NCI-H1694 treated with DMSO at 0.1 percent for 48 hours (cell line): ENCODE measurements at regions not wholly inside any gene's neighbourhood (a gene's known extent, or its start where the extent isn't known, plus 50 kb on each side); places are given as distances from the start of the nearest gene placed in this dataset.
A peak's percentile ranks its signal among the peaks of the same experiment; 100 is the strongest.

ENCODE experiments used
- DNase-seq: peaks from one replicate; lab custom pipeline; 2025; lab: John Stamatoyannopoulos, UW

DNA sequence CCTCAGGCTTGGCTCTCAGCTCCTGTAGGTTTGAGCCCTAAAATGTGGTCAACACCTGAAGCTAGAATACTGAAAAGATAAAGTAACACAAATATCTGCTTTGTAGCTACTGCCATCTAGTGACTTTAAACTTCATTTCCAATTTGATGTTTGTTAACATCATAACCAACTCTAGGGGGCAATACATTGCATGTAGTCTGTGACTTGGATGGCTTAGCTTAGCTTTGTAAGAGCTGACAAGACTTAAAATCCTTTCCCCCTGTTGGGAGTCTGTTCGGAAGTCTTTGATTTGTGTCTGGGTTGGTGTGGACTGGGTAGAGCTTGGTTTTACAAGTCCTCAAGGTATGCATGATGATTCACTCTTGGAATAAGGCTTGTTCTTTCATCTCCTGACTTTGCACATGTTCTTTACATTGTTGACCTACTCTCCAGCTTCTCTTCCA lies 51.7 kb downstream of the SCN11A start:
- peak; percentile 27 for DNase-seq

DNA sequence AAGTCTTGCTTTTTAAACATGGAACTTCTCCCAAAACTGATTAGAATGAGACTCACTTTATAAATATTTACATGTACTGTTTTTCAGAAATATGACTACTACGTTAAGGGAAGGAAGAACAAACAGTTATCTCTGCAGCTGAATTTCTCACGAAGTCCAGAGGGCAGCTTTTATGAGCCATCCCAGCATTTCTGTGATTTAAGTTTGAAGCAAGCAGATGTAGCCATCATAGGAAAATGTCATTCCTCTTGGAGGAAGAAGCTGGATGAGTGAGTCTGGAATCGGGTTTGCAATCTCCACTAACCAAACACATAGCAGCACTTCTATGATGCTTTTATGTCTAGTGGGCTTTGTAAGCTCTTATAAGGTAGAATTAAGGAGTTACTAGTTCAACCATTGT lies 53.7 kb downstream of the SCN11A start:
- DNase-seq = no peak

DNA sequence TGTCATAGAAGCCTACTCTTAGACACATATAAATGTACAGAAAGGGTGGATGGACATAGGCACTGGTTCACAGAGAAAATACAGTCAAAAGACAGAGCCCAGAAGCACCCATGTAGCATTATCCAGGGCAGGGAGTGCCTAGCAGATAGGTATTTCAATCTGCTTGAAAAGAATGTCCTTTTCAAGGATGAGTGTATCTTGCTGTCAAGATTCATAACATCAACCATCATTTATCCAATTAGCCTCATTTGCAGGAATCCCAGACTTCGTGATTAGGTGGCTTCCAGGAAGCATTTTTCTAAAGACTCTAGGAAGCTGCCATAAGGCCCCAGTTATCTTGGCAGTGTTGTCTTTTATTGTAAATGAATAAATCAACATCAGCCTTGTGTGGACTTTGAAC lies 55.6 kb downstream of the SCN11A start:
- DNase-seq = no peak

DNA sequence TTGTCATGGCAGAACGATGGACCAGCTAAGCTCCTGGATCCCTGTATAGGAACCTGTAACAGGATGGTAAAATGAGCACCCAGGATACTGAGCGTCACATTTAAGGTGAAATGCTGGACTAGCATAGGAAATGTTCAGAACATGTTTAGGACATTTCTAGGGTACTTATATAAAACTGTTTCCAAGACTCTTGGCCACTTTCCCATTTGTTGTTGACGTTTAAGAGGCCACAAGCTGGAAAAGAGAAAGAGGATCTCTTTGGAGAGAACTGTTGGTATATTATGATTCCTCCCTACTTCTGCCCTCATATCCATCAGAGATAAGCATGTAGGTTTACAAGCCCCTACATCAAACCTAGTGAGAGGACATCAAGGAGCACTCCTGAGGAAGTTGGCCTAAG lies 57.5 kb downstream of the SCN11A start:
- no peak for DNase-seq

DNA sequence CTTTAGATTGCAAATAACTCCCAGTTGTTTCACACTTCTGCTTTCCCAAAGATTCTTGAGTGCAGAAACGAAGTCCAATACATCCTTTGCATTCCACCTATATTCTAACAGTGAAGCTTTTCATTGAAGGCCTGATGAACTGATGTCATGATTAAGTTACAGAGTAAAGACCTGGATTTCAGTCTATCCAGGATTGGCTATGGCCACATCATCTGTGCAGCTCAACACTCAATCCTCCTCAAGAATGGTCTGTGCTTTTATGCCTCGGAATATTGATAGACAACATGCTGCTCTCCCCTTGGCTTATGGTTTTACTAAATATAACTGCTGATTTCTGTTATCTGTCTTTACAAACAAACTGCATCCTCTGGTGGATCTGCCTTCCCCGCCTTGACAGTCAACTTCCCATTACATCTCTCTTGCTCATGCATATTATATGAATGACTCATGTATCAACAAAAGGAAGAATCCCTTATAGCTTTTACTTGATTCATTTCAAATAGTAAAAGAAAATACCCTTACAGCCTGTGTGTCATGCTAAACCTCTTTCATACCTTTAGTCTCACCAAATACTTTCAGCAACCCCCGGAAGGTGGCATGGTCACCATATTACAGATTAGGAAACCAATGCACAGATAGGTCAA lies 59.5 kb downstream of the SCN11A start:
- no peak for DNase-seq

DNA sequence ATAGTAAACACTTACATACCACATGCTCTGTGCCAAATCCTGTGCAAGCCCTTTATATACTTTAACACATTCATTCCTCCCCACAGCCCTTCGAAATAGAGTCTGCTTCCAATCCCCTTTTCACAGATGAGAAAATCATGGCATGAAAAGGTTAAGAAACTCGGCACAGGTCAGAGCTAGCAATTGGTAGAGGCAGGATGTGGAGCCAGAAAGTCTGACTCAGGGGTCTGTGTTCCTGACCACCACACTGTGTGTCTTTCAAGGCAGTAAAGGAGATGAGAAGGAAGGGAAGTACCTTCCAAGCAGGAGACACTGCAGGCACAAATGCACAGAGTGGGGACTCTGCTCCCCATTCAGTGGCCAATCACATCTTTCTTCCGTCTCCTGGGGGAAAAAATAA lies 61.1 kb downstream of the SCN11A start:
- DNase-seq = no peak

DNA sequence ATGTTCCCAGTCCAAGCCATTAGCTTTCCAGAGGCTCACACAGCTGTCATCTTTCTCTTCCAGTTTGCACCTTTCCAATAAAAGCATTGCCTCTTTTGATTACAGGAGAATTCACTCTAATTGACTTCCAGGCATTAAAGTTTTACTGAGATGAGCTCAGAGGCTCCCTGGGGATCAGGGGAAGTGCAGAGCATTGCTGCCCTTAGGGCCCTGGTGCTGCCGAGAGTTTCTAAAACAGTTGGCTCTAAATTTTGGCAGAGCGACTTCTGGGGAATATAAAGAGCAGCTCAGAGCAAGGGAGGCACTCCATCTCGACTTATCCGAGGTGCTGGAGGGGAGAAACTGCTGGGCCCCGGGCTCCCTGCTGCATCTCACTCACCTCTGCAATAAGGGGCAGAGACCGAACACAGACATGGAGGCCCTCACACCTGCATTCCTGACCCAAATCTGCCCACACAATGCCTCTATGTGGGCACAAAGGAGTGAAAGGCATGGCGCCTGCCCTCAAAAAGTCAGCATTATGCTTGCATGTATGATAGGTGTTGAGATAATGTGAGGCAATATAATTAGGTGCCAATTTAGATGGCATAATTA lies 61.7 kb downstream of the SCN11A start:
- no peak for DNase-seq

GRCh38 chr3:38988955-38989354 lies 62.8 kb downstream of the SCN11A start:
- no peak for DNase-seq

DNA sequence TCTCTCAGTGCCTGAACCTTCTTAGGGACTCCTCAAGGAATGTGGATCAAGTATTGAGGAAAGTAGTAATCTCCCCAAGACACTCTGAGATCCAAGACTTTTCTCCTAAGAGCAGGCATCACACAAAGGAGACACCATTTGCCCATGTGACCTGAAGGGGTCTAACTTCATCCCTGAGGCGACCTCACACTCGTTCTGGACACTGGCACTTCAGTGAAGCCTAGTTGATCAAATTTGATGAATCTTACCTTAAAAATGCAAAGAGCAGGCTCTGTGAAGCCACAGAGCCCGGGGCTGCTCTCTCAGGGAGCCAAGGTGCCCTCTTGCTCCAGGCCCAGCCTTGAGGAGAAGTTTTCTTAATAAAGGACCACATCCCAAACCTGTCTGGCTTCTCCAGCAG lies 64.3 kb downstream of the SCN11A start:
- no peak for DNase-seq

DNA sequence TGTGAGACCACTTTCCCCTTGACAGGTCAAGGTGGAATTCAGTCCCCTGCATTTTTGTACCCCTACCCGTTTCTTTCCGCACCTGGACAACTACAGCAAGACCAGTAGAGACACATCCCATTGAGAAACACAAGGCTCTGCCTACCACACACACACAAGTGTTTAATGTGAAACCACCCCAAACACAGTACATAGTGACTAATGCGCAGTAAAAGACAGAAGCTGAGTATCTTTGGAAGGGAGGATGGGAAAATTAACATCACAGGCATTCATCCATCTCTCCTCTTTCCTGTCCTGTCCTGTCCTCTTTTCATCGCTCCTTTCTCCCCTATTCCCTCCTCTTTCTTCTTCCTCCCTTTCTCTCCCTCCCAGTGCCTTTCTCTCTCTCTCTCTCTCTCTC lies 64.8 kb downstream of the SCN11A start:
- no peak for DNase-seq

DNA sequence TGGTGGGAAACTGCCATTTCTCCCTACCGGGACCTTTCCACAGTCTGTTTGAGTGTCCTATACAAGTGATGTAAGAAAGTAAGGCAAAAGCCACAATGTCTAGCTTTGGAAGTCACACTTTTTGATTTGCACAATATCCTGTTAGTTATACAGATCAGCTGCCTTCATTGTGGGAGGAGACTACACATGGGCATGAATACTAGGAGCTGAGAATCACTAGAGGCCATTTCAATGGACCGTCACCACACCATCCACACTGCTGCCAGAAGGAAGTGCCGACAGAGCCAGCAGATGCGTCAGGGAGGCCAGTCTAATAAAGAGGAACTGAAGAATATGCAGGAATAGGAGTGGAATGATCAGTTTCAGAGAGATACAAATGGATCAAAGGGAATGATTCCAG lies 65.8 kb downstream of the SCN11A start:
- DNase-seq = no peak

DNA sequence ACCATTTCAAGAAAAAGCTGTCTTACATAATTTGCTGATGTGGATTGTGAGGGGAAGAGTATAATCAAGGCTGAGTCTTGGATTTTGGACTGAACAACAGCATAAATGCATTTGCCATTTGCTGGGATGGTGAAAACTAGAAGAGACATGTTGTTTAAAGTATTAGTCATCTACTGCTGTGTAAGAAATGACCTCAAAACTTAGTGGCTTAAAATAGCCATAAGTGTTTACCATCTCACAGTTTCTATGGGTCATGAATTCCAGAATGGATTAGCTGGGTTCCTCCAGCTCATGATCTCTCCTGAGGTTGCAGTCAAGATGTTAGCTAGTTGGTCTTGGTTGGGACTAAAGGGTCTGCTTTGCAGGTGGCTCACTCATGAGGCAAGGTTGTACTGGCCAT lies 66.2 kb downstream of the SCN11A start:
- no peak for DNase-seq

DNA sequence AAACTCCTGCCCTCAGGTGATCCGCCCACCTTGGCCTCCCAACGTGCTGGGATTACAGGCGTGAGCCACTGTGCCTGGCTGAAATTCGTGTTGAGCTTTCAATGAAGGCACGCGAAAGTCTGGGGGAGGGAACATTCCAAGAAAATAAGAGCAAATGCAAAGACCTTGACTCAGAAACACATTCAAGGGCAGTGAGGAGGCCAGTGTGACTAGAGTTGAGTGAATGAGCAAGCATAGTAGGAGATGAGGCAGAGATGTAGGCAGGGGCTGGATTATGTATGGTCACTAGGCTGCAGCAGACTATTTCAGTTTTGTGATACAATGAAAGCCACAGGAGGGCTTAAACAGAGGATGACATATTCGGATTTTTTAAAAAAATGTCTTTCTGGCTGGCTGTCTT lies 67.0 kb downstream of the SCN11A start:
- no peak for DNase-seq

GRCh38 chr3:38984110-38984509 lies 67.6 kb downstream of the SCN11A start:
- no peak for DNase-seq

DNA sequence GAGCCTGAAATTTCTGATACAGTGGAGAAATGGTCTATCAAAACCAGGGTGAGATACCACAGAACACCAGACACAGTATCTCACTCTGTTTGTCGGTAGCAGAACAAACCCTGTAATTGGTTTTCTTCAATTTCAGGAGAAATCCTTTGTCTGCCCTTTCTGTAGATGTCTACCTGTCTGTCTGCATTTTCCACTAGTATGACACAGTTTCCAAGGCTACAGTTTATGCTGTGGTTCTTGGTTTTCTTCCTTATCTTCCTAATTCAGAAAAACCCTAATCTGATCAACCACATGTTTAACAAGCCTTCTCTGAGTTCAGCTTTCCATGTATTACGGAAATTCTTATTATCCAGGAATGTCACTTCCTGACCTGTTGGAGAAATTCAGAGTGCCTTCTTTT lies 70.8 kb downstream of the SCN11A start:
- DNase-seq = no peak

DNA sequence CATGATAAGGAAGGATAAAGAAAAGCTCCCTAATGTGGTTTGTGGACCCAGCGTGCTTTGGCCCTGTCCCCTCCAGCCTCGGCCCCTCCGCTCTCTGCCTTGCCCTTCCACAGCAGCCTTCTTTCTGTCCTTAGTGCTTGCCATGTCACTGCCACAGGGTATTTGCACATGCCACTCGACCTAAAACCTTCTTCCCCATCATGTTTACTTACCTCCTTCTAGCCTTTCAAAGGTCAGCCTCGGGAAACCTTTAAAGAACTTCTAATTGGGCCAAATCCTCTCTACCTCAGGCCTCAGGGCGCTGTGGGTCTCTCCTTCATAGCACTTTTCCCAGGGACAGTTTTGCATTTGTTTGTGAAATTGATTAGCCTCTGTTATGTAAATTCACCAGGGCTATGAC lies 73.0 kb downstream of the SCN11A start:
- DNase-seq = no peak

DNA sequence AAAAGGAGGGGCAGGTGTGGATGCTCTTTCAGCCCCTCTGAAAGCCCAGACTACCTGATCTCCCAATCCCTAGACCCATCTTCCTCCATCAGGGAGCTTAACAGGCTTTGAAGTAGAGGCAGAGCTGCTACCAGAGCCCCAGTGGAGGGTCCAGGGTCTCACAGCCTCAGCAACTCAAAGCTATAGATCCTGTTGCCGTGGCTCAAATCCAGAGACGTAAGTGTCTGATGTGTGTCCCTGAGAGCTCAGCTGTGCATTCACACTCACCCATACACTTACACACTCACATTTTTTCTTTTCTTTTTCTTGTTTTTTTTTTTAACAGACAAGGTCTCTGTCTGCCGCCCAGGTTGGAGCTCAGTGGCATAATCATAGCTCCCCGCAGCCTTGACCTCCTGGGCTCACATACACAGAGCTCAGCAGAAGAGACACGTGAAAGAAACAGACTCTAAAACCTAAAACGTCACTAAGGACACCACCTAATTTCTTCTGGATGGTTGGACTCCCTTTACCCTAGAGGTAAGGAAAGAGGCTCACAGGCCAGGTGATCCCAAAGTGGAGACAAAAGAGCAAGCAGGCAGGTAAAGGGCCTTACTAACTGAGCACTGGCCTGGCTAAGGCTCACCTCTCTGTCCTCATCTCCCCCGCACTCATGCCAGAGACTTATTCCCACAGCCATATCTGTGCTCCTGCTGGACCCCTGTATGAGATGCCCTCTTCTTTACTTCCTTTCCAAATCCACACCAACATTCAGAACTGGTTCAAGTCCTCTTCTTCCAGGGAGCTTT lies 80.7 kb downstream of the SCN11A start:
- DNase-seq = no peak

DNA sequence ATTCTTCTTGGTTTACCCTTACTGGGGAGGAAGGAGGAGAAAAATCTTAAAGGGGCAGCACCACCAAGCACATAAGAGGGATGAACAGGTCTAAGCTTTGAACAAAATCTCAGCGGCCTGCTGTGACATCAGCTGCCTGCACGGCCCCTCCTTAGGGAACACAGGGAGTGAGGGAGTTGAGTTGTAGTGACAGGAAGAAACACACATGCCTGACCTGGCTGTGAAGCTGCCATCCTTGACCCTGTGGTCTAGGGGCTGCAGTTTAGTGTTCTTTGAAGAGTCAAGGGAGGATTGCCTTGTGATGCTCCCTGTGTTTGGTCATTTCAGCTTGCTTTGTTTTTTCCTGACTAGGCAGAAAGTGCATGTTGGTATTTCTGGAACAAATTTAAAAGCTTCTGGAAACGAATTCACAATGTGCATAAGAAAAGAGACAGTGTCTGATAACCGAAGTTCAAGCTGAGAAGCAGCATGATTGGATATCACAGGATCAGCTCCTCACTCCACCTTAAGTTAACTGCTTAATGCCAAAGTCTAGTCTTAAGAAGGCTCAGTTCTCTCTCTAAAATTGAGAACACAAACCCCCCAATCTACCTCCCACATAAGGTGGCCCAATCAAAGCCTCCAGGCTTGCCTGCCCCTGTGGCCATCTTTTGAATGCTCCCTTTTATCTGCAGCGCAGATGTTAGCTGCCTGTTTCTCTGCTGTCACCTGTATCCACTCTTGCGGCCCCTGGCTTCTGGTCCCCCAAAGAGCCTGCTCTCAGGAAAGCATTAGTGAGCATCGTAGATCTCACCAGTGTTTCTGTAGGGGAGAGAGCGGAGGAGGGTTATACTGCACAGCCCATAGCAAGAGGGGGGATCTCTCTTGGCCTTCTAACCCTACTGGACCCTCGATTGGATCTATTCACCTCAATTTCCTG lies 82.2 kb downstream of the SCN11A start:
- no peak for DNase-seq

GRCh38 chr3:38968891-38969290 lies 82.9 kb downstream of the SCN11A start:
- no peak for DNase-seq

DNA sequence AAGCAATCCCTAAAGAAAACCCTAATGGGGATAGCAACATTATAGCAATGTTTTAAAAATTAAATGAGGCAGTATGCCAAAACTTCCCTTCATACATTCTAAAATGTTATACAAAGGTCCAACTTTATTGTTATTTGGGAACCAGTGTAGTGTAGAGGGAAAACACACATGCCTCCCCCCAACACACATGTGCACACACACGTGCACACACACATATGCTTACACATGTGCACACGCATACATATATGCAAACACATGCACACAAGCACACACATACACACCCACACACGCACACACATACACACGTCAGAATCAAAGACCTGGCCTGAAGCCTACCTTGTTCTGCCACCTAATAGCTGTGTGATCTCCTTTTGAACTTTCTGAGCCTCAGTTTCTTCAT lies 83.3 kb downstream of the SCN11A start:
- no peak for DNase-seq

DNA sequence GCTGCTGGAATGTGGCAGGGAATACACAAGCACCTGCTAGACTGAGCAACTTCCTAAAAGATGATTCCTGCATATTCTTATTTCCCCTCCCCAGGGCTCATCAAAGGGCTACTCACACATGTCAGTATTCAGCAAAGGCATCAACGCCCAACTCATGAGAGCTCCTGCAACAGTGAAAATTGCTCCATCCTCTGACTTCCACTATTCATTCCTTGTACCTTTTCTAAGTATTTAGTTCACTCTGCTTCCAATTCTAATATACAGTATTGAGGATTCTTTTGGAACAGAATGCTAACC lies 84.1 kb downstream of the SCN11A start:
- DNase-seq = no peak

DNA sequence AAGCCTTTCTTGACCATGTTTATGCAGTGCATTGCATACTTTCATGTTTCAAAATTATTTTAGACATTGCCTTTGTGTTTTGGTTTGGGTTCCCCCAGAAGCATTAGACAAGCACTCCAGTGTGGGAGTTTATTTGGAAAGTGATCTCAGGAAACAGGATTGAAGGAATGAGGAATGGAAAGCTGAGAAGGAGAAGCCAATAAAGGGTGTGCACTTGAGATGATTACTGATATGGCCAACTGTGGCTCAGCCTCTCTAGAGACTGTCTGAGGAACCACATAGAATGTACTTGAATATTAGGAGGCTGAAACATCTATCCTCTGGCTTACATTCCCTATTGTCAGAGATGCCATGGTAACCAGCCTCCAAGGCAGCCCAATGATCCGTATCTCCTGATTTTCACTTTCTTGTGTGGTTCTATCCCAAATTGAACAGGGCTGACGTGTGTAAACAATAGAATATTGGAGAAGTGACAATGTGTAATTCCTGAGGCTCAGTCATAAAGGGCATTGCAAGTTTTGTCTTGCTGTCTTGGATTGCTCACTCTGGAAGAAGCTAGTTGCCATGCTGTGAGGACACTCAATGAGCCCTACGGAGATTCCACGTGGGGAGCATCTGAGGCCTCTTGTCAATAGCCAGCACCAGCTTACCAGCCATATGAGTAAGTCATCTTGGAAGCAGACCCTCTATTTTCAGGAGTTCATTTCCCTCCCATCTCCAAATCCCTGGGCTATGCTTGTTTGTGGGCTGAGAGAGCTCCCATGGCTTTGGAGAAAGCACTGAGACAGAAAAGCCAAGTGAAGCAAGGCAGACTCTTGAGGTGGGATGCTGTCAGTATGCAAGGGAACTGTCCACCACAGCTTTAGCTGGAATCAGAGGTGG lies 84.7 kb downstream of the SCN11A start:
- no peak for DNase-seq
